GM19035 (cell line): ENCODE measurements at regions not wholly inside any gene's neighbourhood (a gene's known extent, or its start where the extent isn't known, plus 50 kb on each side); places are given as distances from the start of the nearest gene placed in this dataset.

Source experiments
- ATAC-seq: cut with Tn5 transposase; IDR thresholded peaks from one replicate; pipeline ENCODE4 v1.9.1; 2021; ENCODE audit not compliant: unreplicated experiment

GRCh38 chr2:167318581-167318980 is 430.3 kb downstream of the XIRP2 start:
- no peak for ATAC-seq

GRCh38 chr2:167310442-167310841 is 422.2 kb downstream of the XIRP2 start:
- ATAC-seq: no peak
